ENCODE measurements at regions not wholly inside any gene's neighbourhood (a gene's known extent, or its start where the extent isn't known, plus 50 kb on each side); places are given as distances from the start of the nearest gene placed in this dataset.

DNA sequence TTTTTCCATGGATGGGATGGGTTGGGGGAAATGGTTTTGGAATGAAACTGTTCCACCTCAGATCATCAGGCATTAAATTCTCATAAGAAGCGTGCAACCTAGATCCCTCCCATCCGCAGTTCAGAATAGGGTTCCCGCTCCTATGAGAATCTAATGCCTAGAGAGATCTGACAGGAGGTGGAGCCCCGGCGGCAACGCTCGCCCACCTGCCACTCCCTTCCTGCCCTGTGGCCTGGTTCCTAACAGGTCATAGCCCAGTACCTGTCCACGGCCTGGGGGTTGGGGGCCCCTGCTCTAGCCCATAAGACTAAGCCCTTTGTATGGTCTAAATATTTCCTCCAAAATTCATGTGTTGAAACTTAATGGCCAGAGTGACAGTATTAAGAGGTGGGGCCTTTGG lies 92.3 kb upstream of the SALL4 start:
- H3K4me3 ChIP-seq, result no peak overlapping the region
- TF ChIP-seq CTCF (IDR thresholded peaks at IDR 0.05) (no peak), POLR2A (IDR thresholded peaks at IDR 0.05) (no peak)
- intact Hi-C loops (cut with DNase I; ENCODE audit: low total_unique reads), result no loop called here
- no peaks in the 10 kb centered on the region for H3K4me1 ChIP-seq
- H3K9me3 ChIP-seq, result no peaks in the 10 kb centered on the region
- DNase-seq, result no peak
- no peaks in the 10 kb centered on the region for H3K36me3 ChIP-seq (ENCODE audit: low read depth, missing control alignments)
- 79 to 80% methylated on average over 7 to 8 of the region's 8 CpGs for WGBS, 2 donors
- H3K27me3 ChIP-seq, result no peaks in the 10 kb centered on the region
- H3K27ac ChIP-seq, result no peak overlapping the region

DNA sequence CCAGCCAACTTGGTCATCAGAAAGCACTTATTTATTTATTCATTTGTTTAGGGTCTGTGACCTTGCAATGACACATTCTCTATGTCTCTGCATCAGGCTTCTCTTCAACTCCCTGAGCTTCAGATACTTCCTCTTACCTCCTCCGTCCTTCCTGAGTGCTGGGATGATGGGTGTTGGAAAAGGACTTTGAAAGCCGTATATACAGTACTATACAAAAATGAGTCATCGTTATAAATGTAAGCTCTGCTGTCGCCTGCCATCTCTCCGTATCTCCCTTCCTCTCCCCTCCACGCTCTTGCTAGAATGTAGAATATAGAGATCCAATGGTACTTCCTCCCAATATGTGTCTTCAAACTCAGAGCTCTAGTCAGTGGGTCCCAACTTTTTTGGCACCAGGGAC lies 91.9 kb upstream of the SALL4 start:
- Histone ChIP-seq H3K27me3 (no peaks in the 10 kb centered on the region), H3K27ac (no peak overlapping the region), H3K4me3 (no peak overlapping the region), H3K4me1 (no peaks in the 10 kb centered on the region), H3K9me3 (no peaks in the 10 kb centered on the region), H3K36me3 (ENCODE audit: low read depth, missing control alignments) (no peaks in the 10 kb centered on the region)
- no peak for DNase-seq
- TF ChIP-seq CTCF (IDR thresholded peaks at IDR 0.05) (no peak), POLR2A (IDR thresholded peaks at IDR 0.05) (no peak)
- intact Hi-C loops (cut with DNase I; ENCODE audit: low total_unique reads), result no loop called here
- WGBS, 2 donors, result 79 to 85% methylated on average over 6 of the region's 6 CpGs

GRCh38 chr20:51893723-51894122 lies 91.4 kb upstream of the SALL4 start:
- no peaks in the 10 kb centered on the region for H3K27me3 ChIP-seq
- WGBS, 2 donors, result 83% methylated on average over 7 of the region's 7 CpGs
- no peak overlapping the region for H3K27ac ChIP-seq
- no peaks in the 10 kb centered on the region for H3K4me1 ChIP-seq
- H3K36me3 ChIP-seq (ENCODE audit: low read depth, missing control alignments), result no peaks in the 10 kb centered on the region
- intact Hi-C loops (cut with DNase I; ENCODE audit: low total_unique reads), result no loop called here
- H3K9me3 ChIP-seq, result no peaks in the 10 kb centered on the region
- no peak for DNase-seq
- TF ChIP-seq POLR2A (IDR thresholded peaks at IDR 0.05) (no peak), CTCF (IDR thresholded peaks at IDR 0.05) (no peak)
- H3K4me3 ChIP-seq, result no peak overlapping the region

- 71 to 85% methylated on average over 9 of the region's 9 CpGs for WGBS, 2 donors
- TF ChIP-seq CTCF (IDR thresholded peaks at IDR 0.05) (no peak), POLR2A (IDR thresholded peaks at IDR 0.05) (no peak)
- Histone ChIP-seq H3K9me3 (no peaks in the 10 kb centered on the region), H3K27ac (no peak overlapping the region), H3K36me3 (ENCODE audit: low read depth, missing control alignments) (no peaks in the 10 kb centered on the region), H3K4me1 (no peaks in the 10 kb centered on the region), H3K4me3 (no peak overlapping the region), H3K27me3 (no peaks in the 10 kb centered on the region)
- DNase-seq, result no peak
- intact Hi-C loops (cut with DNase I; ENCODE audit: low total_unique reads), result no loop called here
Measured at GRCh38 chr20:51890003-51890402, 87.7 kb upstream of the SALL4 start.

GRCh38 chr20:51889466-51889865 lies 87.1 kb upstream of the SALL4 start:
- no peaks in the 10 kb centered on the region for H3K4me1 ChIP-seq
- DNase-seq, result no peak
- H3K9me3 ChIP-seq, result no peaks in the 10 kb centered on the region
- no peaks in the 10 kb centered on the region for H3K36me3 ChIP-seq (ENCODE audit: low read depth, missing control alignments)
- no peaks in the 10 kb centered on the region for H3K27me3 ChIP-seq
- TF ChIP-seq CTCF (IDR thresholded peaks at IDR 0.05) (no peak), POLR2A (IDR thresholded peaks at IDR 0.05) (no peak)
- whole genome bisulfite sequencing, 2 donors, result 66 to 73% methylated on average over 4 of the region's 4 CpGs
- intact Hi-C loops (cut with DNase I; ENCODE audit: low total_unique reads), result no loop called here
- no peak overlapping the region for H3K27ac ChIP-seq
- no peak overlapping the region for H3K4me3 ChIP-seq

All from testis (tissue), 2 donors.